ENCODE measurements at regions not wholly inside any gene's neighbourhood (a gene's known extent, or its start where the extent isn't known, plus 50 kb on each side); places are given as distances from the start of the nearest gene placed in this dataset.
A peak's percentile ranks its signal among the peaks of the same experiment; 100 is the strongest.
"Not testable (repeated sequence)": the region's sequence is repeated elsewhere in the genome, so short reads cannot be mapped to it uniquely, and the experiment has no call there.

DNA sequence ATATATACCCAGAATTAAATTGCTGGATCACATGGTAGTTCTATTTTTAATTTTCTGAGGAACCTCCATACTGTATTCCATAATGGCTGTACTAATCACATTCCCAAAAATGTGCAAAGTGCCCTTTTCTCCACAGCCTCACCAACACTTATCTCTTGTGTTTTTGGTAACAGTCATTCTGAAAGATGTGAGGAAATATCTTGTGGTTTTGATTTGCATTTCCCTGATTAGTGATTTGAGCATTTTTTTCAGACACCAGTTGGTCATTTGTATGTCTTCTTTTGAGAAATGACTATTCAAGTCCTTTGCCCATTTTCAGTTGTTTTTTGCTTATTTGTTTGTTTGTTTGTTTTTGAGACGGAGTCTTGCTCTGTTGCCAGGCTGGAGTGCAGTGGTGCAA is 98.1 kb upstream of the SIMC1 start:
- ATAC-seq; H4K20me1 ChIP-seq (replicated peaks; ENCODE audit: control insufficient read depth, insufficient read depth, low read length); H3K9me3 ChIP-seq (replicated peaks; ENCODE audit: control insufficient read depth, insufficient read depth, low read depth, low read length); CTCF ChIA-PET (ENCODE audit: low intra/inter-chr PET ratio); H3K4me3 ChIP-seq; POLR2A ChIA-PET; H3K27ac ChIP-seq (ENCODE audit: extremely low read depth, low read depth, low read length); intact Hi-C loops (cut with micrococcal nuclease); DNase-seq (ENCODE audit: extremely low read depth in 1 of 4, low spot score in 3 of 4); BruUV-seq (replicated peaks); H3K4me1 ChIP-seq (replicated peaks in 1 of 2; ENCODE audit: control insufficient read depth in 2 of 2, insufficient read depth in 2 of 2, low read length in 2 of 2); H3K9me1 ChIP-seq (ENCODE audit: control insufficient read depth, insufficient read depth, low read length); H3K79me2 ChIP-seq (ENCODE audit: control insufficient read depth, insufficient read depth, low read length); FAIRE-seq; in situ Hi-C loops (cut with MboI); H2AFZ ChIP-seq (ENCODE audit: low read depth, low read length); H3K4me2 ChIP-seq (ENCODE audit: insufficient read depth, low read length); H3K27me3 ChIP-seq (ENCODE audit: control insufficient read depth in 2 of 2, insufficient read depth in 2 of 2, low read length in 2 of 2); H3K9ac ChIP-seq (ENCODE audit: insufficient read depth in 1 of 2, low read depth in 2 of 2, low read length in 2 of 2): not testable (repeated sequence)
- peaks cover 13% of the 10 kb centered on the region; the same call in 1 of the 3 replicates for H3K36me3 ChIP-seq (ENCODE audit: control insufficient read depth, insufficient read depth, low read length)
- 21% methylated on average over 1 of the region's 1 CpG for WGBS (ENCODE audit: insufficient coverage, low coverage, missing lambda C conversion rate)

DNA sequence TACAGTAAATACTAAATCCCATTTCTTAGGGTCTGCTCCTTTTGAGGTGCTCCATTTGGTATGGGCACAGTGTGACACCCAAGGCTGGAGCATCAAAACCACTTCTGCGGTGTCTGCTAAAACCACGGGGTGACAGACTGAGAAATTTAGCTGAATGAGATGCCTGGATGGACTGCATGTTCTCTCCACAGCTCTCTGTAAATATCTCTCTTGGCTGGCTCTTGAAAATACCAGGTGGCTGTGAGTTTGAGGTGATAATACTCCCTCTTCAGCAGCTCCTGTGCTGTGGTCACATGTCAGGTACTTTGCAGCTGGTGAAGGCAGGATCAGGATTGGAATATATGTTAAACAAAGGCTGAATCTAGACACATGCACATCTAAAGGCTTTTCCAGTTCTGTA is 93.7 kb upstream of the SIMC1 start:
- CTCF ChIA-PET (ENCODE audit: low intra/inter-chr PET ratio): no interaction called here
- no TSS peak for BruUV-seq (replicated peaks)
- no peak overlapping the region for H3K4me2 ChIP-seq (ENCODE audit: insufficient read depth, low read length)
- in situ Hi-C loops (cut with MboI) (no loop called here), intact Hi-C loops (cut with micrococcal nuclease) (no loop called here)
- WGBS (ENCODE audit: insufficient coverage, low coverage, missing lambda C conversion rate): 52% methylated on average over 2 of the region's 2 CpGs
- H3K27ac ChIP-seq (ENCODE audit: extremely low read depth, low read depth, low read length): no peak overlapping the region
- no peak overlapping the region for H2AFZ ChIP-seq (ENCODE audit: low read depth, low read length)
- no peaks in the 10 kb centered on the region for H3K9me3 ChIP-seq (replicated peaks; ENCODE audit: control insufficient read depth, insufficient read depth, low read depth, low read length)
- TF ChIP-seq BRD4 (IDR thresholded peaks at IDR 0.05) (no peak), ZNF347 (CRISPR knock-in tag; IDR thresholded peaks at IDR 0.05; ENCODE audit: low read depth) (no peak), BRCA1 (IDR thresholded peaks at IDR 0.05) (no peak), BRCA1 (CRISPR knock-in tag; IDR thresholded peaks at IDR 0.05) (no peak), HNRNPUL1 (IDR thresholded peaks at IDR 0.05; ENCODE audit: low read length) (no peak), DDX20 (tag; IDR thresholded peaks at IDR 0.05; ENCODE audit: low read depth) (no peak), U2AF2 (optimal IDR thresholded peaks at IDR 0.05; ENCODE audit: low read depth, low read length) (no peak)
- TF ChIP-seq, protein P1, sequence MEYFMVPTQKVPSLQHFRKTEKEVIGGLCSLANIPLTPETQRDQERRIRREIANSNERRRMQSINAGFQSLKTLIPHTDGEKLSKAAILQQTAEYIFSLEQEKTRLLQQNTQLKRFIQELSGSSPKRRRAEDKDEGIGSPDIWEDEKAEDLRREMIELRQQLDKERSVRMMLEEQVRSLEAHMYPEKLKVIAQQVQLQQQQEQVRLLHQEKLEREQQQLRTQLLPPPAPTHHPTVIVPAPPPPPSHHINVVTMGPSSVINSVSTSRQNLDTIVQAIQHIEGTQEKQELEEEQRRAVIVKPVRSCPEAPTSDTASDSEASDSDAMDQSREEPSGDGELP (CRISPR knock-in tag; IDR thresholded peaks at IDR 0.05; ENCODE audit: borderline replicate concordance): no peak
- no peaks in the 10 kb centered on the region for H3K9me1 ChIP-seq (ENCODE audit: control insufficient read depth, insufficient read depth, low read length)
- H3K9ac ChIP-seq (ENCODE audit: insufficient read depth in 1 of 2, low read depth in 2 of 2, low read length in 2 of 2): no peak overlapping the region
- H4K20me1 ChIP-seq (replicated peaks; ENCODE audit: control insufficient read depth, insufficient read depth, low read length): no peaks in the 10 kb centered on the region
- ATAC-seq: no peak
- H3K4me3 ChIP-seq: no peak overlapping the region
- FAIRE-seq: peak; percentile 66
- peaks cover 32% of the 10 kb centered on the region; the same call in 1 of the 3 replicates for H3K36me3 ChIP-seq (ENCODE audit: control insufficient read depth, insufficient read depth, low read length)
- H3K4me1 ChIP-seq (replicated peaks in 1 of 2; ENCODE audit: control insufficient read depth in 2 of 2, insufficient read depth in 2 of 2, low read length in 2 of 2): no peaks in the 10 kb centered on the region
- no peaks in the 10 kb centered on the region for H3K79me2 ChIP-seq (ENCODE audit: control insufficient read depth, insufficient read depth, low read length)
- no peaks in the 10 kb centered on the region for H3K27me3 ChIP-seq (ENCODE audit: control insufficient read depth in 2 of 2, insufficient read depth in 2 of 2, low read length in 2 of 2)
- POLR2A ChIA-PET: no interaction called here
- no peak for DNase-seq (ENCODE audit: extremely low read depth in 1 of 4, low spot score in 3 of 4)
